ENCODE measurements at regions not wholly inside any gene's neighbourhood (a gene's known extent, or its start where the extent isn't known, plus 50 kb on each side); places are given as distances from the start of the nearest gene placed in this dataset.
"Not testable (repeated sequence)": the region's sequence is repeated elsewhere in the genome, so short reads cannot be mapped to it uniquely, and the experiment has no call there.

- not testable (repeated sequence) for DNase-seq
Observed at GRCh38 chr13:103460246-103460645, 394.0 kb upstream of the SLC10A2 start.

GRCh38 chr13:103457050-103457449 is 390.8 kb upstream of the SLC10A2 start:
- DNase-seq: not testable (repeated sequence)

- no peak for DNase-seq
Observed at GRCh38 chr13:103451656-103452055, 385.4 kb upstream of the SLC10A2 start.

- DNase-seq: no peak
Observed at GRCh38 chr13:103443604-103444003, 377.4 kb upstream of the SLC10A2 start.

- no peak for DNase-seq
Observed at GRCh38 chr13:103437651-103438050, 371.4 kb upstream of the SLC10A2 start.

GRCh38 chr13:103436057-103436654 is 369.9 kb upstream of the SLC10A2 start:
- no peak for DNase-seq

- DNase-seq: no peak
Observed at GRCh38 chr13:103431856-103432255, 365.6 kb upstream of the SLC10A2 start.

GRCh38 chr13:103430368-103430767 is 364.2 kb upstream of the SLC10A2 start:
- DNase-seq: no peak

- no peak for DNase-seq
Observed at GRCh38 chr13:103410002-103410401, 343.8 kb upstream of the SLC10A2 start.

- no peak for DNase-seq
Observed at GRCh38 chr13:103406967-103407366, 340.8 kb upstream of the SLC10A2 start.

- DNase-seq: no peak
Observed at GRCh38 chr13:103405297-103405696, 339.1 kb upstream of the SLC10A2 start.

GRCh38 chr13:103403814-103404213 is 337.6 kb upstream of the SLC10A2 start:
- no peak for DNase-seq

- no peak for DNase-seq
Observed at GRCh38 chr13:103403148-103403740, 337.0 kb upstream of the SLC10A2 start.

- no peak for DNase-seq
Observed at GRCh38 chr13:103395139-103395538, 328.9 kb upstream of the SLC10A2 start.

- DNase-seq: no peak
Observed at GRCh38 chr13:103394618-103395017, 328.4 kb upstream of the SLC10A2 start.

GRCh38 chr13:103391936-103392335 is 325.7 kb upstream of the SLC10A2 start:
- no peak for DNase-seq

GRCh38 chr13:103388839-103389238 is 322.6 kb upstream of the SLC10A2 start:
- no peak for DNase-seq

GRCh38 chr13:103386341-103386740 is 320.1 kb upstream of the SLC10A2 start:
- DNase-seq: peak; percentile 55

GRCh38 chr13:103373916-103374315 is 307.7 kb upstream of the SLC10A2 start:
- no peak for DNase-seq

GRCh38 chr13:103371271-103371670 is 305.1 kb upstream of the SLC10A2 start:
- peak; percentile 90 for DNase-seq

- no peak for DNase-seq
Observed at GRCh38 chr13:103370790-103371189, 304.6 kb upstream of the SLC10A2 start.

GRCh38 chr13:103358255-103358932 is 292.2 kb upstream of the SLC10A2 start:
- no peak for DNase-seq

- no peak for DNase-seq
Observed at GRCh38 chr13:103356226-103356864, 290.1 kb upstream of the SLC10A2 start.

GRCh38 chr13:103354171-103354570 is 288.0 kb upstream of the SLC10A2 start:
- peak; percentile 90 for DNase-seq

Data from fibroblast of skin of abdomen (primary cell).